Panc1 (cell line): ENCODE measurements at regions not wholly inside any gene's neighbourhood (a gene's known extent, or its start where the extent isn't known, plus 50 kb on each side); places are given as distances from the start of the nearest gene placed in this dataset.

ENCODE experiments used
- ATAC-seq: fragments of 200-7000 bp; cut with Tn5 transposase; 2 replicates; pipeline ENCODE4 v1.9.1; 2020; ENCODE audit warnings: mild to moderate bottlenecking, moderate library complexity
- BruUV-seq: library from RNA; stranded (reverse); fragments of 400-500 nt; replicated peaks from 2 replicates; lab custom pipeline; 2021; lab: Mats Ljungman, UMichigan
- CTCF ChIA-PET: fragments of 300-600 bp; sonication (Branson Sonifier 250); formaldehyde crosslinking; loops from one replicate; lab custom pipeline; 2022; ENCODE audit warnings: antibody characterized with exemption; lab: Charles Lee
- POLR2A ChIA-PET: fragments of 300-600 bp; sonication (Branson Sonifier 250); formaldehyde crosslinking; loops from one replicate; lab custom pipeline; 2022; ENCODE audit warnings: antibody characterized with exemption; lab: Charles Lee
- DNase-seq: peaks from one replicate; pipeline ENCODE4 v3.0.0-alpha.2; 2010; ENCODE audit warnings: low read depth, low spot score
- H3K27ac ChIP-seq: 2 replicates; pipeline ENCODE4 v1.5.1; 2011; ENCODE audit warnings: mild to moderate bottlenecking, low read length, inconsistent platforms
- H3K27me3 ChIP-seq: fragments of 200-500 bp; sonication (Bioruptor generic); 2 replicates; pipeline ENCODE4 v1.6.0; 2014; ENCODE audit warnings: low read length, inconsistent platforms; ENCODE audit not compliant: control insufficient read depth, insufficient read depth
- H3K36me3 ChIP-seq: fragments of 200-500 bp; sonication (Bioruptor generic); 2 replicates; pipeline ENCODE4 v1.5.1; 2014; ENCODE audit warnings: inconsistent platforms, mild to moderate bottlenecking, low read length, moderate library complexity; ENCODE audit not compliant: control insufficient read depth, insufficient read depth
- H3K4me1 ChIP-seq: 2 replicates; pipeline ENCODE4 v1.5.1; 2011; ENCODE audit warnings: inconsistent platforms, mild to moderate bottlenecking, low read length, moderate library complexity; ENCODE audit not compliant: control insufficient read depth, insufficient read depth
- H3K4me3 ChIP-seq, 2 experiments: 2 replicates each; pipeline ENCODE4 v1.5.1; 2011 to 2012; ENCODE audit warnings: low read depth in 2 of 2, low read length in 2 of 2, mild to moderate bottlenecking in 2 of 2, inconsistent platforms in 1 of 2, moderate library complexity in 1 of 2
- H3K9me3 ChIP-seq: fragments of 200-500 bp; sonication (Bioruptor generic); 2 replicates; pipeline ENCODE4 v1.5.1; 2014; ENCODE audit warnings: low read depth, mild to moderate bottlenecking, inconsistent platforms, low read length, moderate library complexity; ENCODE audit not compliant: control insufficient read depth, insufficient read depth
- CTCF ChIP-seq: fragments of 450-650 bp; IDR thresholded peaks from 2 replicates; pipeline ENCODE4 v1.5.1; 2017; ENCODE audit warnings: mild to moderate bottlenecking
- POLR2AphosphoS5 ChIP-seq: IDR thresholded peaks from 2 replicates; pipeline ENCODE4 v1.6.1; 2012; ENCODE audit warnings: mild to moderate bottlenecking, low read depth, low read length, moderate library complexity
- SIN3A ChIP-seq: IDR thresholded peaks from 2 replicates; pipeline ENCODE4 v1.6.1; 2012; ENCODE audit warnings: low read depth, mild to moderate bottlenecking, low read length, moderate library complexity, borderline replicate concordance; ENCODE audit not compliant: insufficient read depth
- TCF7L2 ChIP-seq: IDR thresholded peaks from 2 replicates; pipeline ENCODE4 v1.6.1; 2011; ENCODE audit warnings: mild to moderate bottlenecking, low read depth, low read length, inconsistent platforms
- in situ Hi-C: cut with HindIII; loops from 2 replicates; pipeline ENCODE4 v1.10.0; 2016; ENCODE audit warnings: low sequenced_read_pairs, low pct_unique_long_range_greater_than_20kb
- intact Hi-C: fragments of 100-400 bp; cut with micrococcal nuclease; formaldehyde crosslinking; loops from one replicate; pipeline ENCODE4 v1.10.0; 2022; ENCODE audit not compliant: unreplicated experiment
- TF ChIP-seq, protein P1 (sequence below), 2 experiments: IDR thresholded peaks; 2 replicates each; pipeline ENCODE4 v1.6.1; 2011 to 2012; ENCODE audit warnings: low read depth in 2 of 2, control low read depth in 1 of 2, low read length in 1 of 2, mild to moderate bottlenecking in 1 of 2, moderate library complexity in 1 of 2; ENCODE audit not compliant: insufficient read depth in 1 of 2

DNA sequence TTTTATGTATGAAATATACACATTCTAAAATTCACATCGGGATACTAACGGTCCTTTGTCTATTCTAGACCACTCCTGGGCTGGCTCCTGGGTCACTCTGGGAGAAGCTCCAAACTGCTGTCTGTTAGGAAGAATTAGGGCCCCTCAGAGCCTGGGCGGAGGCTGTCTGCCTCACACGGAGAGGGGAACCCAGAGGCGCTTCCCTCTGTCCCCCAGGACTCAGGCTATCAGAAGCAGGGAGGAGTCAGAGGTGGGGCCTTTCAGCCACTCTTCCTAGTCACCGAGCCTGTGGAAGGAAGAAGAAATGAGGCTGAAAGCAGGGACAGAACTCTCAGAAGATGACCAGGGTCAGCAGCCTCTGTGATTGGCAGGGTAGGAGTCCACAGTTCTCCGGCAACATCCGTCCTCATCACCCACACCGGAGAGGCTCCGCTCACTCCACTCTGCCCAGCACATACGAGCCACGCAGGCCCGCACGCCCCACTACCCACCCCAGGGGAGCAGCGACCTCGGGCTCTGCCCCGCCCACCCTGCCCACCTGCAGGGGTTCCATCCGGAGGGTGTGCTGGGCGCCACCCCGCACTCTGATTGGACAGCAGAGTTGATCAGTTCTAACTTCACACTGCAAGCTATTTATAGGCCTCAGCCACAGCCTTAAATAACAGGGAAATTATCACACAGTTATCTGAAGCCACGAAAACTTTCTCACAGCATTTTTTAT is 182.1 kb upstream of the AFDN start:
- ChIA-PET CTCF (no interaction called here), POLR2A (no interaction called here)
- in situ Hi-C loops = no loop called here
- ATAC-seq (no peak), DNase-seq (no peak)
- no peaks in the 10 kb centered on the region for H3K4me1 ChIP-seq
- no TSS peak for BruUV-seq
- H3K9me3 ChIP-seq = no peaks in the 10 kb centered on the region
- no peak overlapping the region for H3K4me3 ChIP-seq
- no peak overlapping the region for H3K27ac ChIP-seq
- H3K36me3 ChIP-seq = no peaks in the 10 kb centered on the region
- TF ChIP-seq, protein P1, sequence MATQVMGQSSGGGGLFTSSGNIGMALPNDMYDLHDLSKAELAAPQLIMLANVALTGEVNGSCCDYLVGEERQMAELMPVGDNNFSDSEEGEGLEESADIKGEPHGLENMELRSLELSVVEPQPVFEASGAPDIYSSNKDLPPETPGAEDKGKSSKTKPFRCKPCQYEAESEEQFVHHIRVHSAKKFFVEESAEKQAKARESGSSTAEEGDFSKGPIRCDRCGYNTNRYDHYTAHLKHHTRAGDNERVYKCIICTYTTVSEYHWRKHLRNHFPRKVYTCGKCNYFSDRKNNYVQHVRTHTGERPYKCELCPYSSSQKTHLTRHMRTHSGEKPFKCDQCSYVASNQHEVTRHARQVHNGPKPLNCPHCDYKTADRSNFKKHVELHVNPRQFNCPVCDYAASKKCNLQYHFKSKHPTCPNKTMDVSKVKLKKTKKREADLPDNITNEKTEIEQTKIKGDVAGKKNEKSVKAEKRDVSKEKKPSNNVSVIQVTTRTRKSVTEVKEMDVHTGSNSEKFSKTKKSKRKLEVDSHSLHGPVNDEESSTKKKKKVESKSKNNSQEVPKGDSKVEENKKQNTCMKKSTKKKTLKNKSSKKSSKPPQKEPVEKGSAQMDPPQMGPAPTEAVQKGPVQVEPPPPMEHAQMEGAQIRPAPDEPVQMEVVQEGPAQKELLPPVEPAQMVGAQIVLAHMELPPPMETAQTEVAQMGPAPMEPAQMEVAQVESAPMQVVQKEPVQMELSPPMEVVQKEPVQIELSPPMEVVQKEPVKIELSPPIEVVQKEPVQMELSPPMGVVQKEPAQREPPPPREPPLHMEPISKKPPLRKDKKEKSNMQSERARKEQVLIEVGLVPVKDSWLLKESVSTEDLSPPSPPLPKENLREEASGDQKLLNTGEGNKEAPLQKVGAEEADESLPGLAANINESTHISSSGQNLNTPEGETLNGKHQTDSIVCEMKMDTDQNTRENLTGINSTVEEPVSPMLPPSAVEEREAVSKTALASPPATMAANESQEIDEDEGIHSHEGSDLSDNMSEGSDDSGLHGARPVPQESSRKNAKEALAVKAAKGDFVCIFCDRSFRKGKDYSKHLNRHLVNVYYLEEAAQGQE (IDR thresholded peaks at IDR 0.05; ENCODE audit: insufficient read depth in 1 of 2, low read depth in 2 of 2, low read length in 1 of 2) = no peak
- TF ChIP-seq SIN3A (no peak), TCF7L2 (no peak), POLR2AphosphoS5 (no peak), CTCF (no peak)
- intact Hi-C loops = no loop called here
- no peaks in the 10 kb centered on the region for H3K27me3 ChIP-seq

- Histone ChIP-seq H3K27me3 (no peaks in the 10 kb centered on the region), H3K4me3 (no peak overlapping the region), H3K4me1 (no peaks in the 10 kb centered on the region), H3K9me3 (no peaks in the 10 kb centered on the region), H3K36me3 (no peaks in the 10 kb centered on the region), H3K27ac (no peak overlapping the region)
- POLR2A ChIA-PET = no interaction called here
- intact Hi-C loops (no loop called here), in situ Hi-C loops (no loop called here)
- no peak for ATAC-seq
- no peak for DNase-seq
- TF ChIP-seq TCF7L2 (no peak), POLR2AphosphoS5 (no peak), CTCF (no peak), SIN3A (no peak)
- TF ChIP-seq, protein P1 (IDR thresholded peaks at IDR 0.05; ENCODE audit: insufficient read depth in 1 of 2, low read depth in 2 of 2, low read length in 1 of 2) = no peak
- BruUV-seq = no TSS peak
- CTCF ChIA-PET = no interaction called here
Measured at GRCh38 chr6:167645368-167645767, 181.3 kb upstream of the AFDN start.
